T-cell (primary cell): ENCODE measurements at regions not wholly inside any gene's neighbourhood (a gene's known extent, or its start where the extent isn't known, plus 50 kb on each side); places are given as distances from the start of the nearest gene placed in this dataset.
"Not testable (repeated sequence)": the region's sequence is repeated elsewhere in the genome, so short reads cannot be mapped to it uniquely, and the experiment has no call there.

Experiments used
- ATAC-seq, 4 experiments: fragments of 200-7000 bp in 3 of 4; fragments of 150-1000 bp in 1 of 4; cut with Tn5 transposase; replicated peaks in 1 of 4; 1 replicate in 3 of 4; 2 replicates in 1 of 4; pipeline ENCODE4 v1.10.0; 2021; ENCODE audit warnings: moderate library complexity in 3 of 4, mild to moderate bottlenecking in 2 of 4, moderate number of reproducible peaks in 1 of 4
- CTCF ChIA-PET, 2 donors: fragments of 300-600 bp; sonication (Branson Sonifier 250); formaldehyde crosslinking; loops; one replicate each; lab custom pipeline; 2022; ENCODE audit warnings: antibody characterized with exemption in 2 of 2; lab: Charles Lee
- POLR2A ChIA-PET, 2 donors: fragments of 300-600 bp; sonication (Branson Sonifier 250); formaldehyde crosslinking; loops; one replicate each; lab custom pipeline; 2022; ENCODE audit warnings: antibody characterized with exemption in 2 of 2; lab: Charles Lee
- DNase-seq, 35 experiments: peaks; one replicate each; pipeline versions ENCODE4 v3.0.0 to v3.0.0-alpha.2; 2013 to 2023
- H3K27ac ChIP-seq: one replicate; pipeline ENCODE4 v1.5.1; 2013; ENCODE audit warnings: low read length
- H3K27me3 ChIP-seq, 2 experiments: replicated peaks in 1 of 2; 1 replicate in 1 of 2; 2 replicates in 1 of 2; pipeline versions ENCODE4 v1.6.1 to v1.7.0; 2013; ENCODE audit warnings: low read length in 1 of 2, mixed read lengths in 1 of 2; ENCODE audit not compliant: control insufficient read depth in 2 of 2, insufficient read depth in 2 of 2; ENCODE audit errors: extremely low read depth in 1 of 2
- H3K36me3 ChIP-seq, 2 donors: 1 replicate in 1 of 2; 2 replicates in 1 of 2; pipeline versions ENCODE4 v1.6.1 to v1.7.0; 2013; ENCODE audit warnings: low read length in 1 of 2; ENCODE audit not compliant: control insufficient read depth in 2 of 2, insufficient read depth in 1 of 2; ENCODE audit errors: extremely low read depth in 1 of 2
- H3K4me1 ChIP-seq, 2 experiments: 1 replicate in 1 of 2; 2 replicates in 1 of 2; pipeline versions ENCODE4 v1.6.1 to v1.7.0; 2013; ENCODE audit warnings: low read length in 2 of 2, mixed read lengths in 1 of 2; ENCODE audit not compliant: insufficient read depth in 2 of 2, control insufficient read depth in 1 of 2; ENCODE audit errors: extremely low read depth in 1 of 2
- H3K4me3 ChIP-seq, 2 donors: 1 replicate in 1 of 2; 2 replicates in 1 of 2; pipeline versions ENCODE4 v1.5.1 to v1.7.0; 2013; ENCODE audit warnings: mild to moderate bottlenecking in 2 of 2, low read length in 1 of 2, moderate library complexity in 1 of 2; ENCODE audit not compliant: control insufficient read depth in 1 of 2; ENCODE audit errors: extremely low read depth in 1 of 2
- H3K9me3 ChIP-seq: 2 replicates; pipeline ENCODE4 v1.7.0; 2013
- H3K27ac Mint-ChIP-seq, 2 donors: one replicate each; pipeline ENCODE4 v1.8.0; 2020 to 2021; ENCODE audit warnings: mild to moderate bottlenecking in 2 of 2, mixed read lengths in 2 of 2
- H3K27me3 Mint-ChIP-seq, 2 donors: one replicate each; pipeline ENCODE4 v1.8.0; 2021 to 2022; ENCODE audit warnings: mixed read lengths in 2 of 2
- H3K36me3 Mint-ChIP-seq: one replicate; pipeline ENCODE4 v1.8.0; 2021; ENCODE audit warnings: mixed read lengths
- H3K4me1 Mint-ChIP-seq, 3 donors: one replicate each; pipeline ENCODE4 v1.8.0; 2020 to 2022; ENCODE audit warnings: mixed read lengths in 3 of 3, mild to moderate bottlenecking in 1 of 3
- H3K4me3 Mint-ChIP-seq, 3 donors: one replicate each; pipeline ENCODE4 v1.8.0; 2020 to 2022; ENCODE audit warnings: mild to moderate bottlenecking in 3 of 3, mixed read lengths in 3 of 3, moderate library complexity in 3 of 3
- H3K9me3 Mint-ChIP-seq, 3 donors: one replicate each; pipeline ENCODE4 v1.8.0; 2020 to 2022; ENCODE audit warnings: mixed read lengths in 3 of 3
- WGBS: methylation state at CpG from one replicate; pipeline ENCODE4 v1.1.5; 2013; ENCODE audit warnings: missing lambda C conversion rate; ENCODE audit not compliant: insufficient coverage; 5-methylcytosine and 5-hydroxymethylcytosine counted together

DNA sequence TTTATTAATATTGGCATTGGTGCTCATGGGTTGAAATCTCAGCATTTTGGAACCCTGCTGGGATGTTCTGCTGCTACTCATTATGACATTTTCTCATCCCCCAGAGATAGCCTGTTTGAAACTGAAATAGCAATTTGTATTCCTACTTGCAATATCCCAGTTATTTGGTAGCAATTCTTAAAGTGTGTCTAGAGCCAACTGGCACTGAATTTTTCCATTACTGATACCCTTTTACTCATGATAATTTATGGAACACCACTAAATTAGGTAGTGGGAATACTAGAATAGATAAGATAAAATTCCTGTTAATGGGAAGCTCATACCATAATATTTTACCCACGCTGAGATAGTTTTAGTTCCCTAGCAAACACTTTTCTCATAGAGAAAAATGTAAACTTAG lies 309.3 kb downstream of the SV2B start:
- H3K9me3 ChIP-seq: no peaks in the 10 kb centered on the region
- no peak overlapping the region for H3K4me3 ChIP-seq
- Mint-ChIP-seq H3K4me1 (peaks cover 20 to 29% (median 25%) of the 10 kb centered on the region in 3 donors), H3K27ac (no peak overlapping the region), H3K9me3 (peaks cover 0 to 10% (median 0%) of the 10 kb centered on the region in 3 donors), H3K36me3 (peaks cover 2% of the 10 kb centered on the region), H3K27me3 (no peaks in the 10 kb centered on the region), H3K4me3 (no peak overlapping the region)
- H3K27ac ChIP-seq: no peak overlapping the region
- peaks cover 6 to 11% of the 10 kb centered on the region in 2 experiments for H3K4me1 ChIP-seq
- no peak for DNase-seq
- H3K27me3 ChIP-seq: no peaks in the 10 kb centered on the region
- CTCF ChIA-PET: no interaction called here
- no peak for ATAC-seq
- no CpG with 5 or more reads among the region's 1 CpG for WGBS
- POLR2A ChIA-PET: no interaction called here
- no peaks in the 10 kb centered on the region for H3K36me3 ChIP-seq

DNA sequence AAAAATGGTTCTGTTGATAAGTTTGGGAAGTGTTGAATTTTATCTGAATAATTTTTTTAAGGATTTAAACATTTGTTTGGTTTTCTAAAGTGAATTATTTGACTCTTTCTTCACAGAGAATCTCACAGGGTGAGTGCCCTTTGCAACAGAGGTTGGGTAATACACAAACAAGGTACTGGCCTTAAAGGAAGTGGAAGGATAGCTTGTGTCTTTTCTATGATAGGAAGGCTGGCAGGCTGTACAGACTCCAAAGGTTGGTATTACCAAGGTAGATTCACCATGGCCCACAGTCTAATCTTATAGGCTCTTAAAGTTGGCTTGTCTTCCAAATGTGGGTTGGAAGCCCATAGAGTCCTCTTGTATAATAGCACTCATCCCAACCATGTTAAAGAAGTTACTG lies 311.5 kb downstream of the SV2B start:
- Mint-ChIP-seq H3K9me3 (peaks cover 0 to 14% (median 0%) of the 10 kb centered on the region in 3 donors), H3K27ac (no peak overlapping the region), H3K36me3 (peaks cover 2% of the 10 kb centered on the region), H3K4me1 (peaks cover 20 to 27% (median 25%) of the 10 kb centered on the region in 3 donors), H3K27me3 (no peaks in the 10 kb centered on the region), H3K4me3 (no peak overlapping the region)
- no peaks in the 10 kb centered on the region for H3K36me3 ChIP-seq
- no peak overlapping the region for H3K4me3 ChIP-seq
- ATAC-seq (no peak), DNase-seq (no peak)
- ChIA-PET CTCF (no interaction called here), POLR2A (no interaction called here)
- peaks cover 6 to 11% of the 10 kb centered on the region in 2 experiments for H3K4me1 ChIP-seq
- H3K9me3 ChIP-seq: no peaks in the 10 kb centered on the region
- no peak overlapping the region for H3K27ac ChIP-seq
- no peaks in the 10 kb centered on the region for H3K27me3 ChIP-seq

DNA sequence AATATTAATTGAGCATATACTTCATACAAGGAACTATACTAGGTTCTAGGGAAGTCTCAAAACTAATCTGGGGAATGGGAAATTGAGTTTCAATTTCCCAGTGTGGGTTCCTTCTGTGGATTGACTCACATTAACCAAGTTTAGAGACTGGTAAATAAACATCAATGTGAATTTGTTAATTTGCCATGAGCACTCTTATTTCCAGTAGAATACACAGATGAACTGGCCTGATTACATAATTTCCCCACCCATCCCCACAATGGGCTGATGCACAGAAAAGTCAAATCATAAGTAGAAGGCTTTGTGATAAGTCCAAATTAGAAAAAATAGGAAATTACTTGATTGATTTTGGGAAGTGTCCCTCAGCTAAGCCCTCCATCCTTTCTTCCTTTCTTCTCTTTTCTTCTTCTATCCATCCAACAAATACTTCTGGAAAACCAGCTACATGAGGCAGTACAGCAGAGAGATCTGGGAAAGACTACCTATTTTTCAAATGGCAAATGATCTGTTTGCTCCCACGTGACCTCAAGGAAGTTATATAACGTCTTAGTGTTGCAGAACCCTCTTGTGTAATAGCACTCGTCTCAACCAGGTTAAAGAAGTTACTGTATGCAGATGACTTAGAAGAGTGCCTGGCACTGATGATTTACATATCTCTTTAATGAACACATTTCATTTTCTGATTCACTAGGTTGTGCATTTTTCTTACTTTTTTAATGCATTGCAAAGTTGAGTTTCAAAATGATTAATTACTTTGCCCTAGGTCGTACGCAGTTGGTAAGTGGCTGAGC lies 312.3 kb downstream of the SV2B start:
- WGBS: 44% methylated on average over 3 of the region's 5 CpGs
- Histone ChIP-seq H3K4me1 (peaks cover 3 to 6% of the 10 kb centered on the region in 2 experiments), H3K9me3 (no peaks in the 10 kb centered on the region), H3K36me3 (no peaks in the 10 kb centered on the region), H3K27ac (no peak overlapping the region), H3K27me3 (no peaks in the 10 kb centered on the region), H3K4me3 (no peak overlapping the region)
- peaks cover 0 to 14% (median 0%) of the 10 kb centered on the region in 3 donors for H3K9me3 Mint-ChIP-seq
- no peak for ATAC-seq
- H3K27ac Mint-ChIP-seq: no peak overlapping the region
- H3K4me1 Mint-ChIP-seq: peaks cover 16 to 23% (median 19%) of the 10 kb centered on the region in 3 donors
- H3K27me3 Mint-ChIP-seq: no peaks in the 10 kb centered on the region
- ChIA-PET POLR2A (no interaction called here), CTCF (no interaction called here)
- no peak overlapping the region for H3K4me3 Mint-ChIP-seq
- peaks cover 2% of the 10 kb centered on the region for H3K36me3 Mint-ChIP-seq
- DNase-seq: no peak

DNA sequence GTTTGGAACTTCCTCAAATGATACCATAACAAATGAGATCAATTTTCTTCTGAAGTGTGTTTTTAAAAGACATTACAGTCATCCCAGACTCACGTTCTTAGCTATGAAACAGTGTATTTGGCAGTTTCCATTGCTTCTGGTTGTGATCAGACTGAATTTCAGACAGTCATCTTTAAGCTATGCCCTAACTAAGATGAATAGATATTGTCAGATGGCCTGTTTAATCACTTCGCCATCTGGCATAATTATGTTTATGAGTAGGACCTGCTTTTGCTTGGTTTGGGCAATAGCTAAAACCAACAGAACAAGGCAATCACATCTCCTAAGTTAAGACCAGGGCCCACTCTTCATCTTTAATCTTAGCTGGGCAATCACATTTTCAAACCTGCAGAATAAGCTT lies 313.1 kb downstream of the SV2B start:
- no peak overlapping the region for H3K27ac Mint-ChIP-seq
- Histone ChIP-seq H3K4me1 (no peaks in the 10 kb centered on the region), H3K36me3 (no peaks in the 10 kb centered on the region), H3K27ac (no peak overlapping the region), H3K4me3 (no peak overlapping the region), H3K9me3 (no peaks in the 10 kb centered on the region), H3K27me3 (no peaks in the 10 kb centered on the region)
- peaks cover 8 to 15% (median 11%) of the 10 kb centered on the region in 3 donors for H3K4me1 Mint-ChIP-seq
- H3K4me3 Mint-ChIP-seq: no peak overlapping the region
- CTCF ChIA-PET: interaction anchor here in 1 of 2 donors (0.6 kb wide), 1 partner anchor 119 kb away, joined by 3 read pairs; no protein-coding TSS in a partner anchor
- peaks cover 0 to 15% (median under 1%) of the 10 kb centered on the region in 3 donors for H3K9me3 Mint-ChIP-seq
- WGBS: no CpG with 5 or more reads among the region's 2 CpGs
- POLR2A ChIA-PET: no interaction called here
- ATAC-seq: no peak
- H3K27me3 Mint-ChIP-seq: no peaks in the 10 kb centered on the region
- DNase-seq: no peak
- H3K36me3 Mint-ChIP-seq: peaks cover 2% of the 10 kb centered on the region

DNA sequence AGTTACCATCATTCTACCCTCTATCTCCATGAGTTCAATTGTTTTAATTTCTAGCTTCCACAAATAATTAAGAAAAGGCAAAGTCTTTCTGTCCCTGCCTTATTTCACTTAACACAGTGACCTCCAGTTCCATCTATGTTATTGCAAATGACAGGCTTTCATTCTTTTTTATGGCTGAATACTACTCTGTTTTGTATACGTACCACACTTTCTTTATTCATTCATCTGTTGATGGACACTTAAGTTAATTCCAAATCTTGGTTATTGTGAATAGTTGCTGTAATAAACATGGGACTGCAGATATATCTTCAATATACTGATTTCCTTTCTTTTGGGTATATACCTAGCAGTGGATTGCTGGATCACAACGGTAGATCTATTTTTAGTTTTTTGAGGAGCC lies 314.1 kb downstream of the SV2B start:
- Mint-ChIP-seq H3K9me3 (peaks cover 0 to 18% (median 3%) of the 10 kb centered on the region in 3 donors), H3K4me1 (peaks cover 7 to 14% (median 10%) of the 10 kb centered on the region in 3 donors), H3K27me3 (no peaks in the 10 kb centered on the region), H3K4me3 (no peak overlapping the region), H3K27ac (no peak overlapping the region), H3K36me3 (peaks cover 2% of the 10 kb centered on the region)
- Histone ChIP-seq H3K27me3 (no peaks in the 10 kb centered on the region), H3K4me1 (no peaks in the 10 kb centered on the region), H3K27ac (no peak overlapping the region), H3K4me3 (no peak overlapping the region), H3K9me3 (no peaks in the 10 kb centered on the region), H3K36me3 (no peaks in the 10 kb centered on the region)
- ChIA-PET CTCF (no interaction called here), POLR2A (no interaction called here)
- DNase-seq: no peak
- ATAC-seq: no peak
- no CpG with 5 or more reads among the region's 2 CpGs for WGBS

DNA sequence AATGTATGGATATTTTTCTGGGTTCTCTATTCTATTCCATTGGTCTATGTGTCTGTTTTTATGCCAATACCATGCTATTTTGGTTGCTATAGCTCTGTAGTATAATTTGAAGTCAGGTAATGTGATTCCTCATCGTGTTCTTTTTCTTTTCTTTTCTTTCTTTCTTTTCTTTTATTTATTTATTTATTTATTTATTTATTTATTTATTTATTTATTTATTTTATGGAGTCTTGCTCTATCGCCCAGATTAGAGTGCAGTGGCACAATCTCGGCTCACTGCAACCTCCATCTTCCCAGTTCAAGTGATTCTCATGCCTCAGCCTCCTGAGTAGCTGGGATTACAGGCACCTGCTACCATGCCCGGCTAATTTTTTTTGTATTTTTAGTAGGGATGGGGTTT lies 315.2 kb downstream of the SV2B start:
- CTCF ChIA-PET: interaction anchor here in 1 of 2 donors (0.6 kb wide), 1 partner anchor 401 kb away, joined by 3 read pairs; no protein-coding TSS in a partner anchor
- POLR2A ChIA-PET, DNase-seq, H3K27ac Mint-ChIP-seq, H3K36me3 ChIP-seq, H3K27me3 Mint-ChIP-seq, ATAC-seq, H3K9me3 ChIP-seq, H3K4me1 ChIP-seq, H3K27ac ChIP-seq, H3K4me3 Mint-ChIP-seq, H3K4me3 ChIP-seq, H3K36me3 Mint-ChIP-seq, H3K27me3 ChIP-seq: not testable (repeated sequence)
- Mint-ChIP-seq H3K9me3 (peaks cover 0 to 22% (median 3%) of the 10 kb centered on the region in 3 donors), H3K4me1 (peaks cover 7 to 11% (median 10%) of the 10 kb centered on the region in 3 donors)
- whole genome bisulfite sequencing: 100% methylated on average over 1 of the region's 4 CpGs
